ENCODE measurements at regions not wholly inside any gene's neighbourhood (a gene's known extent, or its start where the extent isn't known, plus 50 kb on each side); places are given as distances from the start of the nearest gene placed in this dataset.

DNA sequence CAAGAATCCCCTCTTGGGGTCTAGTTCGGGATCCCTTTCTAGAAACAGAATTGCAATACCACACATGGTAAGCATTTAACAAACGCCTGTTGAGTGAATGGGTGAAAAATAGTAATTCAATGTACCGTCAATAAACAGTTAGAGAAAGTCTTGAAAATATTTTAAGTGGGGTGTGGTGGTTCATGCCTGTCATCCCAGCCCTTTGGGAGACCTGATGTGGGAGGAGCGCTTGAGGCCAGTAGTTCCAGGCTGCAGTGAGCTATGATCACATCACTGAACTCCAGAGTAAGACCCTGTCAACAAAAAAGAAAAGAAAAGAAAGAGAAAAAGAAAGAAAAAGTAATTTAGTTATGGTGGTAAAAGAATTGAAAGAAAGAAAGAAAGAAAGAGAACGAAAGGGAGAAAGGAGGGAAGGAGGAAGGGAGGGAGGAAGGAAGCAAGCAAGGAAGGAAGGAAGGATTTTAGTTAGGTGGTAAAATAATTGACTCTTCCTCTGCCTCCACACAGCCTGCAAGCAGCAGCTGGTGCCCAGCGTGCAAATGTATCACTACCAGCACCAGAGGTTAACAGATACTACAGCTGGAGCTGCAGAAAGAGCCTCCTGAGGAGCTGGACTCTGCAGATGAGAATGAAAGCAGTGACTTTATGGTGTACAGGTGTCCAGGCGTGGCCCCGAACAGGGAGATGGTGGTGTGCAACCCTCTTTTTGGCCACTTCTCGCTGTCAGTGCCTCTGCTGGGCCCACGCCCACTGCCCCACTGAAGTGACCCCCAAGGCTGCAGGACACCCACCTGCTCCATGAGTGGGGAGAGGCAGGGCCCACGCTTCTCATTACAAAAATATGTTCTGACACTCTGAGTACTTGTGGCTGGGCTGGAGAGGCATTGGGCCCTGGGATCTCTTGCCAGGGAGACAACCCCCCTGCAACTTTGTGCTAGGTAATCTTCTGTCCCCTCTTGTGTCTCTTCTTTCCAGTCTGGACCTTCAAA lies 135.4 kb downstream of the BAMBI start (continued):
- TF ChIP-seq PBX3 (IDR thresholded peaks at IDR 0.05; ENCODE audit: insufficient replicate concordance, low read depth, low read length) = no peak
- no peak for TF ChIP-seq SMAD1 (IDR thresholded peaks at IDR 0.05; ENCODE audit: low read depth, partially characterized antibody)
- TF ChIP-seq, protein P1, sequence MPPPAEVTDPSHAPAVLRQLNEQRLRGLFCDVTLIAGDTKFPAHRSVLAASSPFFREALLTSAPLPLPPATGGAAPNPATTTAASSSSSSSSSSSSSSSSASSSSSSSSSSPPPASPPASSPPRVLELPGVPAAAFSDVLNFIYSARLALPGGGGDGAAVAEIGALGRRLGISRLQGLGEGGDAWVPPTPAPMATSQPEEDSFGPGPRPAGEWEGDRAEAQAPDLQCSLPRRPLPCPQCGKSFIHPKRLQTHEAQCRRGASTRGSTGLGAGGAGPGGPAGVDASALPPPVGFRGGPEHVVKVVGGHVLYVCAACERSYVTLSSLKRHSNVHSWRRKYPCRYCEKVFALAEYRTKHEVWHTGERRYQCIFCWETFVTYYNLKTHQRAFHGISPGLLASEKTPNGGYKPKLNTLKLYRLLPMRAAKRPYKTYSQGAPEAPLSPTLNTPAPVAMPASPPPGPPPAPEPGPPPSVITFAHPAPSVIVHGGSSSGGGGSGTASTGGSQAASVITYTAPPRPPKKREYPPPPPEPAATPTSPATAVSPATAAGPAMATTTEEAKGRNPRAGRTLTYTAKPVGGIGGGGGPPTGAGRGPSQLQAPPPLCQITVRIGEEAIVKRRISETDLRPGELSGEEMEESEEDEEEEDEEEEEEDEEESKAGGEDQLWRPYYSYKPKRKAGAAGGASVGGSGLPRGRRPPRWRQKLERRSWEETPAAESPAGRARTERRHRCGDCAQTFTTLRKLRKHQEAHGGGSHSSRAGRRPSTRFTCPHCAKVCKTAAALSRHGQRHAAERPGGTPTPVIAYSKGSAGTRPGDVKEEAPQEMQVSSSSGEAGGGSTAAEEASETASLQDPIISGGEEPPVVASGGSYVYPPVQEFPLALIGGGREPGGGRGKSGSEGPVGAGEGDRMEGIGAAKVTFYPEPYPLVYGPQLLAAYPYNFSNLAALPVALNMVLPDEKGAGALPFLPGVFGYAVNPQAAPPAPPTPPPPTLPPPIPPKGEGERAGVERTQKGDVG (CRISPR knock-in tag; IDR thresholded peaks at IDR 0.05) = no peak
- TF ChIP-seq, protein P2, sequence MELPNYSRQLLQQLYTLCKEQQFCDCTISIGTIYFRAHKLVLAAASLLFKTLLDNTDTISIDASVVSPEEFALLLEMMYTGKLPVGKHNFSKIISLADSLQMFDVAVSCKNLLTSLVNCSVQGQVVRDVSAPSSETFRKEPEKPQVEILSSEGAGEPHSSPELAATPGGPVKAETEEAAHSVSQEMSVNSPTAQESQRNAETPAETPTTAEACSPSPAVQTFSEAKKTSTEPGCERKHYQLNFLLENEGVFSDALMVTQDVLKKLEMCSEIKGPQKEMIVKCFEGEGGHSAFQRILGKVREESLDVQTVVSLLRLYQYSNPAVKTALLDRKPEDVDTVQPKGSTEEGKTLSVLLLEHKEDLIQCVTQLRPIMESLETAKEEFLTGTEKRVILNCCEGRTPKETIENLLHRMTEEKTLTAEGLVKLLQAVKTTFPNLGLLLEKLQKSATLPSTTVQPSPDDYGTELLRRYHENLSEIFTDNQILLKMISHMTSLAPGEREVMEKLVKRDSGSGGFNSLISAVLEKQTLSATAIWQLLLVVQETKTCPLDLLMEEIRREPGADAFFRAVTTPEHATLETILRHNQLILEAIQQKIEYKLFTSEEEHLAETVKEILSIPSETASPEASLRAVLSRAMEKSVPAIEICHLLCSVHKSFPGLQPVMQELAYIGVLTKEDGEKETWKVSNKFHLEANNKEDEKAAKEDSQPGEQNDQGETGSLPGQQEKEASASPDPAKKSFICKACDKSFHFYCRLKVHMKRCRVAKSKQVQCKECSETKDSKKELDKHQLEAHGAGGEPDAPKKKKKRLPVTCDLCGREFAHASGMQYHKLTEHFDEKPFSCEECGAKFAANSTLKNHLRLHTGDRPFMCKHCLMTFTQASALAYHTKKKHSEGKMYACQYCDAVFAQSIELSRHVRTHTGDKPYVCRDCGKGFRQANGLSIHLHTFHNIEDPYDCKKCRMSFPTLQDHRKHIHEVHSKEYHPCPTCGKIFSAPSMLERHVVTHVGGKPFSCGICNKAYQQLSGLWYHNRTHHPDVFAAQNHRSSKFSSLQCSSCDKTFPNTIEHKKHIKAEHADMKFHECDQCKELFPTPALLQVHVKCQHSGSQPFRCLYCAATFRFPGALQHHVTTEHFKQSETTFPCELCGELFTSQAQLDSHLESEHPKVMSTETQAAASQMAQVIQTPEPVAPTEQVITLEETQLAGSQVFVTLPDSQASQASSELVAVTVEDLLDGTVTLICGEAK (IDR thresholded peaks at IDR 0.05; ENCODE audit: borderline replicate concordance) = no peak
- no peak for TF ChIP-seq E4F1 (IDR thresholded peaks at IDR 0.05; ENCODE audit: borderline replicate concordance, partially characterized antibody)
- no peak for TF ChIP-seq NRF1 (conservative IDR thresholded peaks at IDR 0.05; ENCODE audit: low read depth, low read length)

Measured in GM12878 (cell line).